K562 (cell line): ENCODE measurements at regions not wholly inside any gene's neighbourhood (a gene's known extent, or its start where the extent isn't known, plus 50 kb on each side); places are given as distances from the start of the nearest gene placed in this dataset.

Source experiments
- CTCF ChIP-seq, 3 experiments: IDR thresholded peaks in 2 of 3; conservative IDR thresholded peaks in 1 of 3; 2 replicates each; pipeline ENCODE4 v1.5.1; 2011 to 2012; ENCODE audit warnings: low read length in 3 of 3, mild to moderate bottlenecking in 3 of 3, control low read depth in 2 of 3, improper control_type of control experiment in 1 of 3, inconsistent platforms in 1 of 3, low read depth in 1 of 3, mixed read lengths in 1 of 3, moderate library complexity in 1 of 3; ENCODE audit not compliant: insufficient read depth in 2 of 3
- HMG20A ChIP-seq: fragments of 450-650 bp; formaldehyde crosslinking; conservative IDR thresholded peaks from 2 replicates; pipeline ENCODE4 v1.4.0; 2020; ENCODE audit warnings: mild to moderate bottlenecking, mixed read lengths
- IRF1 ChIP-seq: sonication (generic); formaldehyde crosslinking; IDR thresholded peaks from 2 replicates; pipeline ENCODE4 v1.8.0; 2022; ENCODE audit warnings: missing genetic modification reagents, mild to moderate bottlenecking, borderline replicate concordance
- NFRKB ChIP-seq: fragments of 450-650 bp; IDR thresholded peaks from 2 replicates; pipeline ENCODE4 v1.6.1; 2016; ENCODE audit warnings: low read depth
- NR1H2 ChIP-seq: sonication (generic); formaldehyde crosslinking; IDR thresholded peaks from 2 replicates; pipeline ENCODE4 v1.4.0; 2020; ENCODE audit warnings: mild to moderate bottlenecking, missing genetic modification reagents
- POLR2A ChIP-seq: fragments of 450-650 bp; conservative IDR thresholded peaks from 2 replicates; pipeline ENCODE4 v1.6.1; 2016
- POLR2AphosphoS5 ChIP-seq: IDR thresholded peaks from 2 replicates; pipeline ENCODE4 v1.6.1; 2011; ENCODE audit warnings: mild to moderate bottlenecking, low read depth, low read length, moderate library complexity; ENCODE audit not compliant: control insufficient read depth, insufficient read depth
- SMARCE1 ChIP-seq: fragments of 450-650 bp; IDR thresholded peaks from 2 replicates; pipeline ENCODE4 v1.7.1; 2016; ENCODE audit warnings: mild to moderate bottlenecking
- STAG1 ChIP-seq: sonication (generic); formaldehyde crosslinking; IDR thresholded peaks from 2 replicates; pipeline ENCODE4 v1.5.0; 2020; ENCODE audit warnings: missing genetic modification reagents, borderline replicate concordance

GRCh38 chr2:36002941-36003340 lies 352.6 kb upstream of the CRIM1 start:
- no peak for TF ChIP-seq STAG1 (CRISPR knock-in tag)
- TF ChIP-seq SMARCE1: no peak
- no peak for TF ChIP-seq NFRKB
- TF ChIP-seq POLR2AphosphoS5: no peak
- TF ChIP-seq CTCF (IDR thresholded peaks at IDR 0.05 in 2 of 3, conservative IDR thresholded peaks at IDR 0.05 in 1 of 3; ENCODE audit: insufficient read depth in 2 of 3, low read depth in 1 of 3, low read length in 3 of 3): no peak
- TF ChIP-seq POLR2A: no peak
- TF ChIP-seq IRF1 (CRISPR knock-in tag): no peak
- no peak for TF ChIP-seq HMG20A (CRISPR knock-in tag)
- TF ChIP-seq NR1H2: no peak
